Astrocyte (in vitro differentiated cells and primary cell): ENCODE measurements at regions not wholly inside any gene's neighbourhood (a gene's known extent, or its start where the extent isn't known, plus 50 kb on each side); places are given as distances from the start of the nearest gene placed in this dataset.

Experiments
- DNase-seq: peaks from one replicate; pipeline ENCODE4 v3.0.0-alpha.2; 2010; ENCODE audit warnings: low read depth
- FAIRE-seq: peaks from 2 replicates; lab custom pipeline; 2011; peaks lifted over from hg19 to GRCh38; lab: Jason Lieb, UNC
- H2AFZ ChIP-seq: 2 replicates; pipeline ENCODE4 v1.6.0; 2012; ENCODE audit warnings: low read depth, low read length, inconsistent platforms
- H3K27ac ChIP-seq: 2 replicates; pipeline ENCODE4 v1.5.1; 2011; ENCODE audit warnings: low read depth, low read length, inconsistent platforms
- H3K27me3 ChIP-seq: 2 replicates; pipeline ENCODE4 v1.6.0; 2011; ENCODE audit warnings: low read length, inconsistent platforms; ENCODE audit not compliant: insufficient read depth
- H3K36me3 ChIP-seq: 2 replicates; pipeline ENCODE4 v1.5.1; 2011; ENCODE audit warnings: low read length, inconsistent platforms; ENCODE audit not compliant: insufficient read depth
- H3K4me1 ChIP-seq: 2 replicates; pipeline ENCODE4 v1.5.1; 2011; ENCODE audit warnings: low read length, inconsistent platforms; ENCODE audit not compliant: insufficient read depth
- H3K4me2 ChIP-seq: 2 replicates; pipeline ENCODE4 v1.6.0; 2012; ENCODE audit warnings: low read length, inconsistent platforms
- H3K4me3 ChIP-seq: 2 replicates; pipeline ENCODE4 v1.5.1; 2011; ENCODE audit warnings: low read depth, mild to moderate bottlenecking, low read length, inconsistent platforms; ENCODE audit not compliant: insufficient read depth
- H3K79me2 ChIP-seq: 2 replicates; pipeline ENCODE4 v1.6.0; 2012; ENCODE audit warnings: mild to moderate bottlenecking, low read length, inconsistent platforms; ENCODE audit not compliant: insufficient read depth
- H3K9ac ChIP-seq: 2 replicates; pipeline ENCODE4 v1.6.0; 2012; ENCODE audit warnings: mild to moderate bottlenecking, low read length, inconsistent platforms
- H3K9me3 ChIP-seq: 2 replicates; pipeline ENCODE4 v1.5.1; 2012; ENCODE audit warnings: low read depth, mild to moderate bottlenecking, low read length, inconsistent platforms; ENCODE audit not compliant: insufficient read depth
- H4K20me1 ChIP-seq: 2 replicates; pipeline ENCODE4 v1.6.0; 2012; ENCODE audit warnings: low read length, inconsistent platforms; ENCODE audit not compliant: insufficient read depth
- H3K27ac Mint-ChIP-seq: one replicate; pipeline ENCODE4 v1.8.0; 2021; ENCODE audit warnings: mild to moderate bottlenecking, mixed read lengths; ENCODE audit not compliant: unreplicated experiment
- H3K27me3 Mint-ChIP-seq: one replicate; pipeline ENCODE4 v1.8.0; 2021; ENCODE audit warnings: low read depth, mixed read lengths; ENCODE audit not compliant: unreplicated experiment
- H3K36me3 Mint-ChIP-seq: one replicate; pipeline ENCODE4 v1.8.0; 2021; ENCODE audit warnings: low read depth, mixed read lengths; ENCODE audit not compliant: unreplicated experiment
- H3K4me1 Mint-ChIP-seq: one replicate; pipeline ENCODE4 v1.8.0; 2021; ENCODE audit warnings: low read depth, mixed read lengths; ENCODE audit not compliant: unreplicated experiment
- H3K4me3 Mint-ChIP-seq: one replicate; pipeline ENCODE4 v1.8.0; 2021; ENCODE audit warnings: mild to moderate bottlenecking, moderate library complexity, mixed read lengths; ENCODE audit not compliant: unreplicated experiment
- H3K9me3 Mint-ChIP-seq: one replicate; pipeline ENCODE4 v1.8.0; 2021; ENCODE audit warnings: mild to moderate bottlenecking, mixed read lengths; ENCODE audit not compliant: unreplicated experiment
- EZH2 ChIP-seq: IDR thresholded peaks from 2 replicates; pipeline ENCODE4 v1.6.1; 2012; ENCODE audit warnings: mild to moderate bottlenecking, low read length, inconsistent platforms; ENCODE audit not compliant: insufficient read depth
- TF ChIP-seq, protein P1 (sequence below): IDR thresholded peaks from 2 replicates; pipeline ENCODE4 v1.5.1; 2011; ENCODE audit warnings: low read depth, mild to moderate bottlenecking, inconsistent platforms, low read length, moderate library complexity; ENCODE audit not compliant: insufficient read depth

DNA sequence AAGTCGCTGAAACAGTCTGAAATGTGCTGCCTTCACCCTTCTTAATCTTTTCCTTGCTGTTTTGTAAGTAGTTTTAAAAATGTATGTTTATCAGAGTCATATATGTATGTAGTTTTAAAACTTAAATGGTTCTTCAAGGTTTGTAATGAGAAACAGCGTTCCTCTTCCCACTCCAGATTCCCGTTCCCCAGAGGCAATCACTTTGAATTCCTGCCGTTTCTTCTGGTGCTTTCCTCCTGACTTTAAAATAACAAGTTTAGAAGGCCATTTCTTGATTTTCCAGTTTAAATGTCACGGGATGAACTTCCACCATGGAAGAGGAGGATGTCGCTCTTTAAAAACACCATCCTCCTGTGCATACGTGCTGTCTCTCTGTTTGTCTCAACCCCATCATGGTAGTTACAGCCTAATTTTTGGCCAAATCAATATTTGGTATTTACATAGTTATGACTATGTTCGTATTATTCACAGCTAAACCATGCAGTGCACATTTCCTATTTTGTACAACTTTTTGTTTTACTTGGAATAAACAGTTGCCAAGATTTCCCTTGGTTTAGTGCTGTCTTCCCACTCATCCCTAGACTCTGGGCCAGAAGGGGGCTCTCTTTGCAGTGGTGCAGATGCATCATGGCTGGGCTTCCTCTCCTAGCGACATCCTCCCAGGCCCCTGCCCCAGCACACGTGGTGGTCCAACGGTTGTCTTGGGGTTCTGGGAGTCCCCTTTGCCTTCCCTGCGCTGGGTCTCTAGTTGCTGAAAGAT is 151.4 kb downstream of the PTPN20 start:
- Histone ChIP-seq H2AFZ (no peak overlapping the region), H3K27ac (no peak overlapping the region), H3K4me1 (no peaks in the 10 kb centered on the region), H3K27me3 (peaks cover 2% of the 10 kb centered on the region), H3K9me3 (no peaks in the 10 kb centered on the region), H3K4me3 (no peak overlapping the region), H3K4me2 (no peak overlapping the region), H4K20me1 (no peaks in the 10 kb centered on the region), H3K79me2 (no peaks in the 10 kb centered on the region), H3K36me3 (no peaks in the 10 kb centered on the region), H3K9ac (no peak overlapping the region)
- Mint-ChIP-seq H3K27me3 (peaks cover 49% of the 10 kb centered on the region), H3K9me3 (peaks cover 3% of the 10 kb centered on the region), H3K27ac (no peak overlapping the region), H3K36me3 (peaks cover 2% of the 10 kb centered on the region), H3K4me3 (no peak overlapping the region), H3K4me1 (peaks cover 1% of the 10 kb centered on the region)
- FAIRE-seq (no peak), DNase-seq (no peak)
- TF ChIP-seq EZH2: no peak
- TF ChIP-seq, protein P1, sequence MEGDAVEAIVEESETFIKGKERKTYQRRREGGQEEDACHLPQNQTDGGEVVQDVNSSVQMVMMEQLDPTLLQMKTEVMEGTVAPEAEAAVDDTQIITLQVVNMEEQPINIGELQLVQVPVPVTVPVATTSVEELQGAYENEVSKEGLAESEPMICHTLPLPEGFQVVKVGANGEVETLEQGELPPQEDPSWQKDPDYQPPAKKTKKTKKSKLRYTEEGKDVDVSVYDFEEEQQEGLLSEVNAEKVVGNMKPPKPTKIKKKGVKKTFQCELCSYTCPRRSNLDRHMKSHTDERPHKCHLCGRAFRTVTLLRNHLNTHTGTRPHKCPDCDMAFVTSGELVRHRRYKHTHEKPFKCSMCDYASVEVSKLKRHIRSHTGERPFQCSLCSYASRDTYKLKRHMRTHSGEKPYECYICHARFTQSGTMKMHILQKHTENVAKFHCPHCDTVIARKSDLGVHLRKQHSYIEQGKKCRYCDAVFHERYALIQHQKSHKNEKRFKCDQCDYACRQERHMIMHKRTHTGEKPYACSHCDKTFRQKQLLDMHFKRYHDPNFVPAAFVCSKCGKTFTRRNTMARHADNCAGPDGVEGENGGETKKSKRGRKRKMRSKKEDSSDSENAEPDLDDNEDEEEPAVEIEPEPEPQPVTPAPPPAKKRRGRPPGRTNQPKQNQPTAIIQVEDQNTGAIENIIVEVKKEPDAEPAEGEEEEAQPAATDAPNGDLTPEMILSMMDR: no peak

DNA sequence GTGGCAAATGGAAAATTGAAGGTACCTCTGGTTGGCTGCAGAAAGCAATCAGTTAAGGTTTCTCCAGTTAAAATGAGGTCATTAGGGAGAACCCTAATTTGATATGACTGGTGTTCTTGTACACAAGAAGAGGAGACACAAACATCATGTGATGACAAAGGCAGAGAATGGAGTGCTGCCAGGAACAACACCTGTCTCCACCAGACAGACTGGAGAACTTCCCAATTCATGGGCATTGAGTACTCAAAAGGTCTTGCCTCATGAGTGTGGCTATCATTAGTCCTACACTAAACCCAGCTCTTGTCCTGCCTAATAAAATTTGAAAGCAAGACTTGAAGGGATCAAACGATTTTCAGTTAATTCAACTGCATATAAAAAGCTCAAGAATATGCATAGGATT is 152.6 kb downstream of the PTPN20 start:
- no peak for TF ChIP-seq EZH2
- TF ChIP-seq, protein P1: no peak
- Histone ChIP-seq H3K27me3 (peaks cover 2% of the 10 kb centered on the region), H2AFZ (no peak overlapping the region), H4K20me1 (no peaks in the 10 kb centered on the region), H3K4me3 (no peak overlapping the region), H3K9me3 (no peaks in the 10 kb centered on the region), H3K4me2 (no peak overlapping the region), H3K4me1 (no peaks in the 10 kb centered on the region), H3K79me2 (no peaks in the 10 kb centered on the region), H3K9ac (no peak overlapping the region), H3K36me3 (no peaks in the 10 kb centered on the region), H3K27ac (no peak overlapping the region)
- no peak for FAIRE-seq
- H3K4me3 Mint-ChIP-seq: no peak overlapping the region
- no peak overlapping the region for H3K27ac Mint-ChIP-seq
- peaks cover 42% of the 10 kb centered on the region for H3K27me3 Mint-ChIP-seq
- peaks cover 1% of the 10 kb centered on the region for H3K4me1 Mint-ChIP-seq
- no peak for DNase-seq
- peaks cover 1% of the 10 kb centered on the region for H3K9me3 Mint-ChIP-seq
- H3K36me3 Mint-ChIP-seq: peaks cover 2% of the 10 kb centered on the region

DNA sequence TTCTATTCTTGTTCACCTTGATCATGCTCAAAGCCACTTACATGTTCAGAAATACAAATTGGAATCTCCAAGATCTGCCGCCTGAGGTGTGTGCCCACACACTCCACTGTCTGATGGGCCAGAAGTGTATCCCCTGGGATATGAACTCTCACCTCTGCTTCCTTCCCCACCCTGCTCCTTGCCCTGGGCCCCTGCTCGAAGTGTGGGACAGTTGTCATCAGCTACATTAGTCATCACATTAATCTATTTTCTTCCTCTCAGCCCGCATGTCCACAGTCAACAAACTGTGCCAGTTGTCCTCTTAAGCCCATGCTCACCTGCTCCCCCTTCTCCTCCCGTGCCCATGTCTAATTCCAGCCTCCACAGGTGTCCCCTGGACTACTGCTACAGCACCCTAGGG is 154.7 kb downstream of the PTPN20 start:
- H3K4me3 Mint-ChIP-seq: no peak overlapping the region
- H3K4me2 ChIP-seq: no peak overlapping the region
- H3K9me3 ChIP-seq: no peaks in the 10 kb centered on the region
- H3K4me1 ChIP-seq: no peaks in the 10 kb centered on the region
- FAIRE-seq: no peak
- H3K27ac Mint-ChIP-seq: no peak overlapping the region
- H3K36me3 Mint-ChIP-seq: no peaks in the 10 kb centered on the region
- no peak overlapping the region for H3K9ac ChIP-seq
- TF ChIP-seq EZH2: no peak
- TF ChIP-seq, protein P1: no peak
- DNase-seq: no peak
- H2AFZ ChIP-seq: no peak overlapping the region
- no peak overlapping the region for H3K27ac ChIP-seq
- H3K27me3 Mint-ChIP-seq: peaks cover 30% of the 10 kb centered on the region
- no peak overlapping the region for H3K4me3 ChIP-seq
- H3K9me3 Mint-ChIP-seq: no peaks in the 10 kb centered on the region
- H3K36me3 ChIP-seq: no peaks in the 10 kb centered on the region
- H3K27me3 ChIP-seq: peaks cover 3% of the 10 kb centered on the region
- no peaks in the 10 kb centered on the region for H3K79me2 ChIP-seq
- H3K4me1 Mint-ChIP-seq: no peaks in the 10 kb centered on the region
- no peaks in the 10 kb centered on the region for H4K20me1 ChIP-seq
